ENCODE measurements at regions not wholly inside any gene's neighbourhood (a gene's known extent, or its start where the extent isn't known, plus 50 kb on each side); places are given as distances from the start of the nearest gene placed in this dataset.

GRCh38 chr1:219518168-219518906 is 94.6 kb downstream of the ZC3H11B start:
- no peaks in the 10 kb centered on the region for H3K36me3 Mint-ChIP-seq
- ATAC-seq = no peak
- peaks cover 0 to 4% (median 0%) of the 10 kb centered on the region in 5 donors for H3K27me3 Mint-ChIP-seq
- POLR2A ChIA-PET = no interaction called here
- DNase-seq = no peak
- H3K4me3 Mint-ChIP-seq = no peak overlapping the region
- H3K4me1 Mint-ChIP-seq = no peaks in the 10 kb centered on the region
- peaks cover 0 to 12% (median 0%) of the 10 kb centered on the region in 9 donors for H3K9me3 Mint-ChIP-seq
- H3K27ac Mint-ChIP-seq = no peak overlapping the region

- Mint-ChIP-seq H3K36me3 (no peaks in the 10 kb centered on the region), H3K4me1 (no peaks in the 10 kb centered on the region), H3K4me3 (no peak overlapping the region), H3K27ac (no peak overlapping the region), H3K27me3 (peaks cover 0 to 4% (median 0%) of the 10 kb centered on the region in 5 donors), H3K9me3 (peaks cover 0 to 12% (median 0%) of the 10 kb centered on the region in 9 donors)
- no peak for ATAC-seq
- POLR2A ChIA-PET = no interaction called here
- DNase-seq = no peak
Measured at GRCh38 chr1:219517031-219517430, 95.9 kb downstream of the ZC3H11B start.

GRCh38 chr1:219514728-219515127 is 98.2 kb downstream of the ZC3H11B start:
- POLR2A ChIA-PET = no interaction called here
- peak overlapping the region in 1 of 10 donors; percentile 35 for H3K27ac Mint-ChIP-seq
- no peak for ATAC-seq
- peaks cover 0 to 4% (median 0%) of the 10 kb centered on the region in 5 donors for H3K27me3 Mint-ChIP-seq
- H3K4me3 Mint-ChIP-seq = no peak overlapping the region
- H3K36me3 Mint-ChIP-seq = no peaks in the 10 kb centered on the region
- H3K4me1 Mint-ChIP-seq = no peaks in the 10 kb centered on the region
- no peak for DNase-seq
- H3K9me3 Mint-ChIP-seq = peaks cover 0 to 12% (median 0%) of the 10 kb centered on the region in 9 donors

- Mint-ChIP-seq H3K9me3 (no peaks in the 10 kb centered on the region), H3K36me3 (no peaks in the 10 kb centered on the region), H3K27ac (no peak overlapping the region), H3K4me3 (no peak overlapping the region), H3K27me3 (peaks cover 0 to 9% (median 0%) of the 10 kb centered on the region in 5 donors), H3K4me1 (no peaks in the 10 kb centered on the region)
- POLR2A ChIA-PET = no interaction called here
- DNase-seq (no peak), ATAC-seq (no peak)
Measured at GRCh38 chr1:219507437-219507836, 105.5 kb downstream of the ZC3H11B start.

- H3K27ac Mint-ChIP-seq = no peak overlapping the region
- POLR2A ChIA-PET = no interaction called here
- H3K4me1 Mint-ChIP-seq = no peaks in the 10 kb centered on the region
- ATAC-seq = no peak
- H3K4me3 Mint-ChIP-seq = no peak overlapping the region
- DNase-seq = no peak
- H3K36me3 Mint-ChIP-seq = no peaks in the 10 kb centered on the region
- H3K27me3 Mint-ChIP-seq = peaks cover 0 to 9% (median 0%) of the 10 kb centered on the region in 5 donors
- H3K9me3 Mint-ChIP-seq = no peaks in the 10 kb centered on the region
Measured at GRCh38 chr1:219506936-219507335, 106.0 kb downstream of the ZC3H11B start.

- Mint-ChIP-seq H3K4me1 (no peaks in the 10 kb centered on the region), H3K27ac (no peak overlapping the region), H3K36me3 (no peaks in the 10 kb centered on the region), H3K4me3 (no peak overlapping the region), H3K27me3 (peaks cover 0 to 9% (median 0%) of the 10 kb centered on the region in 5 donors), H3K9me3 (no peaks in the 10 kb centered on the region)
- ATAC-seq = no peak
- DNase-seq = no peak
- POLR2A ChIA-PET = no interaction called here
Measured at GRCh38 chr1:219506473-219506899, 106.4 kb downstream of the ZC3H11B start.

GRCh38 chr1:219505886-219506285 is 107.0 kb downstream of the ZC3H11B start:
- no peaks in the 10 kb centered on the region for H3K4me1 Mint-ChIP-seq
- POLR2A ChIA-PET = no interaction called here
- ATAC-seq (no peak), DNase-seq (no peak)
- H3K27me3 Mint-ChIP-seq = peaks cover 0 to 9% (median 0%) of the 10 kb centered on the region in 5 donors
- peaks cover 0 to under 1% (median 0%) of the 10 kb centered on the region in 9 donors for H3K9me3 Mint-ChIP-seq
- H3K27ac Mint-ChIP-seq = no peak overlapping the region
- H3K4me3 Mint-ChIP-seq = no peak overlapping the region
- H3K36me3 Mint-ChIP-seq = no peaks in the 10 kb centered on the region

GRCh38 chr1:219503604-219504003 is 109.3 kb downstream of the ZC3H11B start:
- Mint-ChIP-seq H3K9me3 (peaks cover 0 to 8% (median 0%) of the 10 kb centered on the region in 9 donors), H3K36me3 (no peaks in the 10 kb centered on the region), H3K4me1 (no peaks in the 10 kb centered on the region), H3K4me3 (no peak overlapping the region), H3K27me3 (peaks cover 0 to 9% (median 0%) of the 10 kb centered on the region in 5 donors), H3K27ac (no peak overlapping the region)
- no peak for ATAC-seq
- no peak for DNase-seq
- POLR2A ChIA-PET = no interaction called here

GRCh38 chr1:219500327-219500897 is 112.5 kb downstream of the ZC3H11B start:
- DNase-seq (no peak), ATAC-seq (no peak)
- no peaks in the 10 kb centered on the region for H3K4me1 Mint-ChIP-seq
- no peaks in the 10 kb centered on the region for H3K36me3 Mint-ChIP-seq
- no peak overlapping the region for H3K27ac Mint-ChIP-seq
- POLR2A ChIA-PET = no interaction called here
- peaks cover 0 to 9% (median 0%) of the 10 kb centered on the region in 5 donors for H3K27me3 Mint-ChIP-seq
- peaks cover 0 to 12% (median 0%) of the 10 kb centered on the region in 9 donors for H3K9me3 Mint-ChIP-seq
- no peak overlapping the region for H3K4me3 Mint-ChIP-seq

GRCh38 chr1:219498666-219499065 is 114.2 kb downstream of the ZC3H11B start:
- no peaks in the 10 kb centered on the region for H3K36me3 Mint-ChIP-seq
- no peak overlapping the region for H3K27ac Mint-ChIP-seq
- peaks cover 0 to 12% (median 0%) of the 10 kb centered on the region in 9 donors for H3K9me3 Mint-ChIP-seq
- DNase-seq = no peak
- peaks cover 0 to 9% (median 0%) of the 10 kb centered on the region in 5 donors for H3K27me3 Mint-ChIP-seq
- no peak overlapping the region for H3K4me3 Mint-ChIP-seq
- POLR2A ChIA-PET = no interaction called here
- no peak for ATAC-seq
- no peaks in the 10 kb centered on the region for H3K4me1 Mint-ChIP-seq

GRCh38 chr1:219495737-219496408 is 117.0 kb downstream of the ZC3H11B start:
- Mint-ChIP-seq H3K4me3 (no peak overlapping the region), H3K36me3 (no peaks in the 10 kb centered on the region), H3K9me3 (peaks cover 0 to 11% (median 0%) of the 10 kb centered on the region in 9 donors), H3K4me1 (no peaks in the 10 kb centered on the region), H3K27ac (no peak overlapping the region), H3K27me3 (peaks cover 0 to 5% (median 0%) of the 10 kb centered on the region in 5 donors)
- DNase-seq = no peak
- no peak for ATAC-seq
- POLR2A ChIA-PET = no interaction called here

GRCh38 chr1:219492717-219493116 is 120.2 kb downstream of the ZC3H11B start:
- H3K4me1 Mint-ChIP-seq = no peaks in the 10 kb centered on the region
- H3K4me3 Mint-ChIP-seq = no peak overlapping the region
- no peak for ATAC-seq
- no peak overlapping the region for H3K27ac Mint-ChIP-seq
- H3K36me3 Mint-ChIP-seq = no peaks in the 10 kb centered on the region
- peaks cover 0 to 2% (median 0%) of the 10 kb centered on the region in 9 donors for H3K9me3 Mint-ChIP-seq
- DNase-seq = no peak
- POLR2A ChIA-PET = no interaction called here
- H3K27me3 Mint-ChIP-seq = peaks cover 0 to 2% (median 0%) of the 10 kb centered on the region in 5 donors

- Mint-ChIP-seq H3K9me3 (no peaks in the 10 kb centered on the region), H3K36me3 (no peaks in the 10 kb centered on the region), H3K27ac (no peak overlapping the region), H3K4me1 (no peaks in the 10 kb centered on the region), H3K27me3 (peaks cover 0 to 2% (median 0%) of the 10 kb centered on the region in 5 donors), H3K4me3 (no peak overlapping the region)
- ATAC-seq (no peak), DNase-seq (no peak)
- POLR2A ChIA-PET = no interaction called here
Measured at GRCh38 chr1:219490566-219490965, 122.3 kb downstream of the ZC3H11B start.
